HepG2 (cell line): ENCODE measurements at regions not wholly inside any gene's neighbourhood (a gene's known extent, or its start where the extent isn't known, plus 50 kb on each side); places are given as distances from the start of the nearest gene placed in this dataset.

Experiments
- ATAC-seq: fragments of 200-7000 bp; cut with Tn5 transposase; 3 replicates; pipeline ENCODE4 v1.9.1; 2020; ENCODE audit warnings: mild to moderate bottlenecking, moderate library complexity
- BruUV-seq: library from RNA; stranded (reverse); fragments of 400-500 nt; replicated peaks from 2 replicates; lab custom pipeline; 2021; lab: Mats Ljungman, UMichigan
- CTCF ChIA-PET: fragments of 300-600 bp; formaldehyde crosslinking; extraction: SDS; loops from one replicate; lab custom pipeline; 2021; ENCODE audit warnings: low total read pairs, inconsistent platforms, low intra/inter-chr PET ratio; lab: Yijun Ruan, JAX
- POLR2A ChIA-PET: fragments of 350-600 bp; sonication (Branson Sonifier 250); formaldehyde crosslinking; loops from one replicate; lab custom pipeline; 2020; ENCODE audit warnings: antibody characterized with exemption, inconsistent platforms; lab: Yijun Ruan, JAX
- DNase-seq: peaks from one replicate; pipeline ENCODE4 v3.0.0-alpha.2; 2015; ENCODE audit warnings: low spot score
- FAIRE-seq: peaks from 3 replicates; lab custom pipeline; 2011; peaks lifted over from hg19 to GRCh38; lab: Jason Lieb, UNC
- H2AFZ ChIP-seq: one replicate; pipeline ENCODE4 v1.6.1; 2011; ENCODE audit warnings: low read length, inconsistent platforms
- H3K27ac ChIP-seq: fragments of 300-600 bp; 3 replicates; pipeline ENCODE4 v1.8.0; 2011; ENCODE audit warnings: mixed run types, mild to moderate bottlenecking, mixed read lengths, low read length, inconsistent platforms; ENCODE audit not compliant: insufficient read depth; ENCODE audit errors: extremely low read length
- H3K27me3 ChIP-seq, 2 experiments: fragments of 200-600 bp in 1 of 2; 2 replicates in 1 of 2; 3 replicates in 1 of 2; pipeline versions ENCODE4 v1.6.0 to v1.8.0; 2011; ENCODE audit warnings: low read length in 2 of 2, mild to moderate bottlenecking in 2 of 2, moderate library complexity in 2 of 2, inconsistent platforms in 1 of 2; ENCODE audit not compliant: insufficient read depth in 2 of 2, control insufficient read depth in 1 of 2
- H3K36me3 ChIP-seq, 2 experiments: fragments of 200-600 bp in 1 of 2; replicated peaks in 1 of 2; 2 replicates in 1 of 2; 3 replicates in 1 of 2; pipeline versions ENCODE4 v1.5.1 to v1.8.0; 2011; ENCODE audit warnings: low read length in 2 of 2, inconsistent platforms in 1 of 2; ENCODE audit not compliant: insufficient read depth in 2 of 2, control insufficient read depth in 1 of 2
- H3K4me1 ChIP-seq: 2 replicates; pipeline ENCODE4 v1.5.1; 2012; ENCODE audit warnings: low read length, inconsistent platforms; ENCODE audit not compliant: insufficient read depth
- H3K4me2 ChIP-seq: 2 replicates; pipeline ENCODE4 v1.6.0; 2011; ENCODE audit warnings: low read depth, low read length, inconsistent platforms
- H3K4me3 ChIP-seq, 3 experiments: fragments of 200-600 bp in 1 of 3; sonication (generic), shearing (Covaris generic) in 1 of 3; replicated peaks in 1 of 3; 2 replicates each; pipeline ENCODE4 v1.5.1; 2011 to 2016; ENCODE audit warnings: low read length in 3 of 3, inconsistent platforms in 2 of 3, low read depth in 2 of 3, mild to moderate bottlenecking in 2 of 3, control low read depth in 1 of 3, mixed read lengths in 1 of 3; ENCODE audit not compliant: insufficient read depth in 1 of 3
- H3K79me2 ChIP-seq: one replicate; pipeline ENCODE4 v1.6.1; 2011; ENCODE audit warnings: low read length, inconsistent platforms; ENCODE audit not compliant: insufficient read depth
- H3K9ac ChIP-seq: 2 replicates; pipeline ENCODE4 v1.6.0; 2011; ENCODE audit warnings: mild to moderate bottlenecking, low read depth, low read length, inconsistent platforms; ENCODE audit not compliant: insufficient read depth
- H3K9me3 ChIP-seq: 2 replicates; pipeline ENCODE4 v1.5.1; 2012; ENCODE audit warnings: mild to moderate bottlenecking, low read length
- H4K20me1 ChIP-seq: 2 replicates; pipeline ENCODE4 v1.6.0; 2011; ENCODE audit warnings: inconsistent platforms, mild to moderate bottlenecking, low read length, moderate library complexity; ENCODE audit not compliant: insufficient read depth
- ATM ChIP-seq: fragments of 450-650 bp; IDR thresholded peaks from 2 replicates; pipeline ENCODE4 v1.7.1; 2017; ENCODE audit warnings: mild to moderate bottlenecking, borderline replicate concordance
- BCL6 ChIP-seq: IDR thresholded peaks from 2 replicates; pipeline ENCODE4 v1.6.1; 2016; ENCODE audit warnings: missing genetic modification reagents, missing compliant biosample characterization
- GABPA ChIP-seq, 2 experiments: IDR thresholded peaks; 2 replicates each; pipeline ENCODE4 v1.6.1; 2011 to 2016; ENCODE audit warnings: low read depth in 2 of 2, low read length in 1 of 2, missing biosample characterization in 1 of 2, missing genetic modification characterization in 1 of 2
- HNRNPL ChIP-seq: fragments of 200-400 bp; formaldehyde crosslinking; IDR thresholded peaks from 2 replicates; pipeline ENCODE4 v1.6.1; 2017; ENCODE audit warnings: mild to moderate bottlenecking, low read depth, low read length
- HOXA9 ChIP-seq: sonication (generic); formaldehyde crosslinking; IDR thresholded peaks from 2 replicates; pipeline ENCODE4 v1.8.1; 2022; ENCODE audit warnings: missing genetic modification reagents, mild to moderate bottlenecking, moderate library complexity, borderline replicate concordance
- MXD3 ChIP-seq: IDR thresholded peaks from 2 replicates; pipeline ENCODE4 v1.6.1; 2016; ENCODE audit warnings: mild to moderate bottlenecking, missing biosample characterization, missing genetic modification reagents
- MXD4 ChIP-seq: IDR thresholded peaks from 2 replicates; pipeline ENCODE4 v1.6.1; 2016; ENCODE audit warnings: mild to moderate bottlenecking, missing biosample characterization, missing genetic modification reagents
- RAD51 ChIP-seq: fragments of 450-650 bp; IDR thresholded peaks from 2 replicates; pipeline ENCODE4 v1.6.1; 2016; ENCODE audit warnings: borderline replicate concordance
- RARA ChIP-seq: IDR thresholded peaks from 2 replicates; pipeline ENCODE4 v1.6.1; 2016; ENCODE audit warnings: missing genetic modification reagents, missing compliant biosample characterization
- SAP130 ChIP-seq: IDR thresholded peaks from 2 replicates; pipeline ENCODE4 v1.6.1; 2016; ENCODE audit warnings: low read depth
- SATB2 ChIP-seq: sonication (generic); formaldehyde crosslinking; IDR thresholded peaks from 2 replicates; pipeline ENCODE4 v1.5.0; 2020; ENCODE audit warnings: missing genetic modification reagents
- TEAD2 ChIP-seq: sonication (generic); formaldehyde crosslinking; IDR thresholded peaks from 2 replicates; pipeline ENCODE4 v1.9.0; 2021; ENCODE audit warnings: missing genetic modification reagents
- THYN1 ChIP-seq: sonication (generic); formaldehyde crosslinking; IDR thresholded peaks from 2 replicates; pipeline ENCODE4 v1.8.1; 2023; ENCODE audit warnings: low read depth, mild to moderate bottlenecking, moderate library complexity, missing genetic modification reagents, borderline replicate concordance
- ZHX1 ChIP-seq: sonication (generic); formaldehyde crosslinking; IDR thresholded peaks from 2 replicates; pipeline ENCODE4 v1.8.1; 2022; ENCODE audit warnings: low read depth, mild to moderate bottlenecking, missing genetic modification reagents
- ZIK1 ChIP-seq: sonication (generic); formaldehyde crosslinking; IDR thresholded peaks from 2 replicates; pipeline ENCODE4 v1.5.0; 2020; ENCODE audit warnings: mild to moderate bottlenecking, low read depth, missing genetic modification reagents, borderline replicate concordance
- ZNF251 ChIP-seq: sonication (generic); formaldehyde crosslinking; IDR thresholded peaks from 2 replicates; pipeline ENCODE4 v1.9.0; 2021; ENCODE audit warnings: mild to moderate bottlenecking, missing genetic modification reagents
- ZNF3 ChIP-seq: IDR thresholded peaks from 2 replicates; pipeline ENCODE4 v1.7.0; 2017; ENCODE audit warnings: inconsistent platforms
- ZNF577 ChIP-seq: sonication (generic); formaldehyde crosslinking; IDR thresholded peaks from 2 replicates; pipeline ENCODE4 v1.4.0; 2020; ENCODE audit warnings: mild to moderate bottlenecking, low read depth, missing genetic modification reagents, borderline replicate concordance
- WGBS: methylation state at CpG from one replicate; pipeline ENCODE4 v1.1.6; 2017; ENCODE audit warnings: low lambda C conversion rate; 5-methylcytosine and 5-hydroxymethylcytosine counted together
- in situ Hi-C: cut with HindIII; loops from 2 replicates; pipeline ENCODE4 v1.10.0; 2017; ENCODE audit warnings: low pct_unique_long_range_greater_than_20kb; ENCODE audit not compliant: extremely low pct_ligation_motif_present
- intact Hi-C: fragments of 100-400 bp; cut with micrococcal nuclease; formaldehyde crosslinking; loops from one replicate; pipeline ENCODE4 v1.10.0; 2022; ENCODE audit not compliant: unreplicated experiment

GRCh38 chr10:78643513-78643912, 425.3 kb upstream of the ZMIZ1 start:
- Histone ChIP-seq H3K27me3 (no peaks in the 10 kb centered on the region), H3K4me2 (no peak overlapping the region), H3K27ac (no peak overlapping the region), H3K9me3 (peaks cover 4% of the 10 kb centered on the region; the same call in 1 of the 2 replicates), H3K79me2 (no peaks in the 10 kb centered on the region), H3K9ac (no peak overlapping the region), H3K36me3 (no peaks in the 10 kb centered on the region), H4K20me1 (no peaks in the 10 kb centered on the region), H3K4me1 (peaks cover 69% of the 10 kb centered on the region), H3K4me3 (no peak overlapping the region), H2AFZ (no peak overlapping the region)
- DNase-seq (no peak), FAIRE-seq (no peak), ATAC-seq (no peak)
- TF ChIP-seq HOXA9 (CRISPR knock-in tag) (no peak), SAP130 (no peak), MXD3 (CRISPR knock-in tag) (no peak), SATB2 (no peak), TEAD2 (CRISPR knock-in tag) (no peak), MXD4 (CRISPR knock-in tag) (no peak), HNRNPL (no peak), THYN1 (CRISPR knock-in tag) (no peak), ZHX1 (CRISPR knock-in tag) (no peak), ZNF3 (CRISPR knock-in tag) (no peak), BCL6 (no peak), ATM (no peak), ZNF251 (CRISPR knock-in tag) (no peak), GABPA (IDR thresholded peaks at IDR 0.05; ENCODE audit: low read depth, low read length) (no peak), GABPA (CRISPR knock-in tag; IDR thresholded peaks at IDR 0.05; ENCODE audit: low read depth) (no peak), RAD51 (no peak), RARA (CRISPR knock-in tag) (no peak), ZNF577 (CRISPR knock-in tag) (no peak), ZIK1 (no peak)
- no TSS peak for BruUV-seq
- in situ Hi-C loops, result no loop called here
- CTCF ChIA-PET, result no interaction called here
- intact Hi-C loops, result no loop called here
- POLR2A ChIA-PET, result no interaction called here
- WGBS, result 79% methylated on average over 4 of the region's 4 CpGs
